DND-41 (cell line): ENCODE measurements at regions not wholly inside any gene's neighbourhood (a gene's known extent, or its start where the extent isn't known, plus 50 kb on each side); places are given as distances from the start of the nearest gene placed in this dataset.

ENCODE experiments used
- ATAC-seq: fragments of 200-7000 bp; cut with Tn5 transposase; 3 replicates; pipeline ENCODE4 v1.9.1; 2021; ENCODE audit warnings: low read depth; ENCODE audit not compliant: insufficient read depth
- DNase-seq: peaks from one replicate; pipeline ENCODE4 v3.0.0-alpha.2; 2020
- H2AFZ ChIP-seq: 2 replicates; pipeline ENCODE4 v1.6.0; 2012; ENCODE audit warnings: low read depth, low read length
- H3K27ac ChIP-seq: 2 replicates; pipeline ENCODE4 v1.5.1; 2012; ENCODE audit warnings: low read length, inconsistent platforms
- H3K27me3 ChIP-seq: fragments of 200-600 bp; sonication (generic); 2 replicates; pipeline ENCODE4 v1.6.0; 2012; ENCODE audit warnings: low read length, mild to moderate bottlenecking, inconsistent platforms; ENCODE audit not compliant: insufficient read depth, poor library complexity
- H3K36me3 ChIP-seq: 2 replicates; pipeline ENCODE4 v1.5.1; 2012; ENCODE audit warnings: low read length, inconsistent platforms; ENCODE audit not compliant: insufficient read depth
- H3K4me1 ChIP-seq: 2 replicates; pipeline ENCODE4 v1.5.1; 2012; ENCODE audit warnings: mild to moderate bottlenecking, low read length; ENCODE audit not compliant: insufficient read depth
- H3K4me2 ChIP-seq: 2 replicates; pipeline ENCODE4 v1.6.0; 2012; ENCODE audit warnings: mild to moderate bottlenecking, moderate library complexity, low read length, inconsistent platforms; ENCODE audit not compliant: insufficient read depth
- H3K4me3 ChIP-seq, 2 experiments: fragments of 200-600 bp in 1 of 2; shearing (Covaris generic) in 1 of 2; 2 replicates each; pipeline ENCODE4 v1.5.1; 2012 to 2016; ENCODE audit warnings: inconsistent platforms in 2 of 2, low read length in 2 of 2, mild to moderate bottlenecking in 2 of 2, low read depth in 1 of 2, moderate library complexity in 1 of 2
- H3K79me2 ChIP-seq: 2 replicates; pipeline ENCODE4 v1.6.0; 2012; ENCODE audit warnings: low read length, inconsistent platforms; ENCODE audit not compliant: insufficient read depth
- H3K9ac ChIP-seq: 2 replicates; pipeline ENCODE4 v1.6.0; 2012; ENCODE audit warnings: low read depth, mild to moderate bottlenecking, inconsistent platforms, low read length, moderate library complexity
- H3K9me3 ChIP-seq: 2 replicates; pipeline ENCODE4 v1.5.1; 2012; ENCODE audit warnings: low read length, moderate library complexity, mild to moderate bottlenecking, inconsistent platforms; ENCODE audit not compliant: insufficient read depth, severe bottlenecking
- H4K20me1 ChIP-seq: 2 replicates; pipeline ENCODE4 v1.6.0; 2012; ENCODE audit warnings: low read length; ENCODE audit not compliant: insufficient read depth
- EZH2 ChIP-seq: IDR thresholded peaks from 3 replicates; pipeline ENCODE4 v1.6.1; 2012; ENCODE audit warnings: borderline replicate concordance, low read depth, mild to moderate bottlenecking, moderate library complexity, low read length, inconsistent platforms; ENCODE audit not compliant: severe bottlenecking
- TF ChIP-seq, protein P1 (sequence below): IDR thresholded peaks from 2 replicates; pipeline ENCODE4 v1.5.1; 2012; ENCODE audit warnings: borderline replicate concordance, low read length, moderate library complexity, mild to moderate bottlenecking; ENCODE audit not compliant: poor library complexity, severe bottlenecking; ENCODE audit errors: extremely low read depth

DNA sequence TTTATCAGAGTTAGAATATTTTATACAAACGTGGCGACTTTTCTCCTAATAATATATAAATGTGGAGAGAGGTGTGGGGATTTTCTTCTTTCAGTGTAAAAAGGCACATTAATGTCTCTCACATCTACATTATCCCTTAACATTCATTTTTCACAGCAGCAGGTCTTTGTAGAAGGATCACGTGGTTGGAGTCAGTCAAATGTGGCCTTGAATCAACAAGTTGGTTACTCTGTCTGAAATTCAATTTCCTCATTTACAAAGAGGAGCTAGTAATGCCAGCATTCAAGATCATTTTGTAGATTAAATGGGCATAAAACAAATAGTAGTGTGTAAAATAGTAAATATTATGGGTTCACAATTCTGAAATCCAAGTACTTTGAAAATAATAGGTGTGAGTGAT lies 183.1 kb upstream of the SEMA3E start:
- Histone ChIP-seq H2AFZ (no peak overlapping the region), H3K27me3 (no peaks in the 10 kb centered on the region), H4K20me1 (no peaks in the 10 kb centered on the region), H3K9me3 (no peaks in the 10 kb centered on the region), H3K36me3 (no peaks in the 10 kb centered on the region), H3K4me1 (no peaks in the 10 kb centered on the region), H3K4me3 (no peak overlapping the region), H3K79me2 (no peaks in the 10 kb centered on the region), H3K9ac (no peak overlapping the region), H3K4me2 (no peak overlapping the region), H3K27ac (no peak overlapping the region)
- TF ChIP-seq, protein P1, sequence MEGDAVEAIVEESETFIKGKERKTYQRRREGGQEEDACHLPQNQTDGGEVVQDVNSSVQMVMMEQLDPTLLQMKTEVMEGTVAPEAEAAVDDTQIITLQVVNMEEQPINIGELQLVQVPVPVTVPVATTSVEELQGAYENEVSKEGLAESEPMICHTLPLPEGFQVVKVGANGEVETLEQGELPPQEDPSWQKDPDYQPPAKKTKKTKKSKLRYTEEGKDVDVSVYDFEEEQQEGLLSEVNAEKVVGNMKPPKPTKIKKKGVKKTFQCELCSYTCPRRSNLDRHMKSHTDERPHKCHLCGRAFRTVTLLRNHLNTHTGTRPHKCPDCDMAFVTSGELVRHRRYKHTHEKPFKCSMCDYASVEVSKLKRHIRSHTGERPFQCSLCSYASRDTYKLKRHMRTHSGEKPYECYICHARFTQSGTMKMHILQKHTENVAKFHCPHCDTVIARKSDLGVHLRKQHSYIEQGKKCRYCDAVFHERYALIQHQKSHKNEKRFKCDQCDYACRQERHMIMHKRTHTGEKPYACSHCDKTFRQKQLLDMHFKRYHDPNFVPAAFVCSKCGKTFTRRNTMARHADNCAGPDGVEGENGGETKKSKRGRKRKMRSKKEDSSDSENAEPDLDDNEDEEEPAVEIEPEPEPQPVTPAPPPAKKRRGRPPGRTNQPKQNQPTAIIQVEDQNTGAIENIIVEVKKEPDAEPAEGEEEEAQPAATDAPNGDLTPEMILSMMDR = no peak
- no peak for TF ChIP-seq EZH2
- DNase-seq (no peak), ATAC-seq (no peak)

DNA sequence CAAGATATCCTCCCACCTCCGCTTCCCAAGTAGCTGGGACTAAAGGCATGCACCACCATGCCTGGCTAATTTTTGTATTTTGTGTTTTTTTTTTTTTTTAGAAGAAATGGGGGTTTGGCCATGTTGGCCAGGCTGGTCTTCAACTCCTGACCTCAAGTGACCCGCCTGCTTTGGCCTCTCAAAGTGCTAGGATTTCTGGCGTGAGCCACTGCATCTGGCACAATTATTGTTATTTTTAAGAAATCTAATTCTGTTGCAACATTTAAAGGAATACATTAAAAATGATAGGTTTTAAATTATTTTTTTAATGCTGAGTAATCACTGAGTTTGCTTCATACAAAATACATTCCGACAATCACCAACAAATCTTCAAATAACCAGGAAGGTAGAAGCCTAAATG lies 178.1 kb upstream of the SEMA3E start:
- H3K9me3 ChIP-seq = no peaks in the 10 kb centered on the region
- no peaks in the 10 kb centered on the region for H3K79me2 ChIP-seq
- no peak overlapping the region for H3K4me2 ChIP-seq
- H3K4me1 ChIP-seq = no peaks in the 10 kb centered on the region
- no peaks in the 10 kb centered on the region for H4K20me1 ChIP-seq
- TF ChIP-seq, protein P1 = no peak
- TF ChIP-seq EZH2 = no peak
- H3K9ac ChIP-seq = no peak overlapping the region
- H3K4me3 ChIP-seq = no peak overlapping the region
- no peak overlapping the region for H2AFZ ChIP-seq
- ATAC-seq (no peak), DNase-seq (no peak)
- no peak overlapping the region for H3K27ac ChIP-seq
- no peaks in the 10 kb centered on the region for H3K36me3 ChIP-seq
- no peaks in the 10 kb centered on the region for H3K27me3 ChIP-seq

DNA sequence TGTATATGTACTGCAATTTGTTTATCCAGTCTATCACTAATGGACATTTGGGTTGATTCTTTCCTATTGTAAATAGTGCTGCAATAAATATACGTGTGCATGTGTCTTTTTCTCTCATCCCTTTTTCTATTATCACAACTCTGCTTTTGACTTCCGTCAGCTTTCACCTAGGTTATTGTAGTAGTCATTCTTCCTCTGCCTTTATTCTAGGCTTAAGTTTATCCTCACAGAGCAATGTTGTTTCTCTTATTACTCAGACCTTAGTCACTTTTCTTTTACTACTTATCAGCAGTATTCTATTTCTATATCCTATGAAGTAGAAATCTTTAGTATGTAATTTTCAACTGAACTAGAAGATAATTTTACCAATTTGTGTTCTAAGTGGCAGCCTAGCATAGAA lies 175.3 kb upstream of the SEMA3E start:
- H3K27ac ChIP-seq = no peak overlapping the region
- no peak for ATAC-seq
- no peaks in the 10 kb centered on the region for H3K79me2 ChIP-seq
- H2AFZ ChIP-seq = no peak overlapping the region
- no peak overlapping the region for H3K4me2 ChIP-seq
- no peaks in the 10 kb centered on the region for H3K4me1 ChIP-seq
- H3K36me3 ChIP-seq = no peaks in the 10 kb centered on the region
- no peak for TF ChIP-seq EZH2
- TF ChIP-seq, protein P1 = no peak
- H3K27me3 ChIP-seq = no peaks in the 10 kb centered on the region
- H3K4me3 ChIP-seq = no peak overlapping the region
- H3K9me3 ChIP-seq = no peaks in the 10 kb centered on the region
- H3K9ac ChIP-seq = no peak overlapping the region
- H4K20me1 ChIP-seq = no peaks in the 10 kb centered on the region
- no peak for DNase-seq

- no peak overlapping the region for H3K4me2 ChIP-seq
- TF ChIP-seq EZH2 = no peak
- TF ChIP-seq, protein P1 = no peak
Measured at GRCh38 chr7:83821866-83822265, 172.9 kb upstream of the SEMA3E start.

More at GRCh38 chr7:83821866-83822265, 172.9 kb upstream of the SEMA3E start:
- DNase-seq = no peak
- H3K27ac ChIP-seq = no peak overlapping the region
- H3K79me2 ChIP-seq = no peaks in the 10 kb centered on the region
- ATAC-seq = no peak
- no peaks in the 10 kb centered on the region for H3K4me1 ChIP-seq
- no peaks in the 10 kb centered on the region for H4K20me1 ChIP-seq
- no peaks in the 10 kb centered on the region for H3K27me3 ChIP-seq
- no peaks in the 10 kb centered on the region for H3K36me3 ChIP-seq
- no peak overlapping the region for H3K9ac ChIP-seq
- H3K4me3 ChIP-seq = no peak overlapping the region
- no peaks in the 10 kb centered on the region for H3K9me3 ChIP-seq
- no peak overlapping the region for H2AFZ ChIP-seq
